ENCODE measurements at regions not wholly inside any gene's neighbourhood (a gene's known extent, or its start where the extent isn't known, plus 50 kb on each side); places are given as distances from the start of the nearest gene placed in this dataset.

DNA sequence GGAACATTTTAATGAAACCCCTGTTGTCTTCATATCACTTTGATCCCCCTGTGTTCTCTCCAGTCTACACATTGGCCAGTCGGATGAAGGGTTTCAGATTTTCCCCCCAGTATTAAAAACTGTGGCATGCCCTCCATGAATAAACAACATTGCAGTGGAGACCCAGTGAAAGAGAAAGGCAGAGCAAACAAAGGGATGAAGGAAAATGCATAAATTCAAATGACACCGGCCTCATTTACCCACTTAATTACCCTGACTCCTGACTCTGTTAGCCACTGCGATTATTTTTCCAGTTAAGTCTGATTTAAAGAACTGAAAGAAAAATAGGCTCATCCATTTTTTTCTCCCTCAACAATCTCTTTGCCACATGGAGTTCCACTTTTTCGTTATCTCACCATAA is 569.2 kb downstream of the TFAP2B start:
- WGBS, 5 donors: 74 to 80% (median 78%) methylated on average over 4 of the region's 4 CpGs
- Histone ChIP-seq H3K36me3 (no peaks in the 10 kb centered on the region), H3K9me3 (peaks cover 0 to 6% (median 2%) of the 10 kb centered on the region in 4 donors), H3K4me3 (no peak overlapping the region), H3K4me1 (no peaks in the 10 kb centered on the region), H3K27ac (no peak overlapping the region), H3K27me3 (no peaks in the 10 kb centered on the region)
- intact Hi-C loops (cut with DNase I; ENCODE audit: low total_unique reads): no loop called here
- TF ChIP-seq POLR2A (IDR thresholded peaks at IDR 0.05) (no peak), EP300 (IDR thresholded peaks at IDR 0.05) (no peak), POLR2AphosphoS5 (IDR thresholded peaks at IDR 0.05) (no peak)
- TF ChIP-seq, protein P1, sequence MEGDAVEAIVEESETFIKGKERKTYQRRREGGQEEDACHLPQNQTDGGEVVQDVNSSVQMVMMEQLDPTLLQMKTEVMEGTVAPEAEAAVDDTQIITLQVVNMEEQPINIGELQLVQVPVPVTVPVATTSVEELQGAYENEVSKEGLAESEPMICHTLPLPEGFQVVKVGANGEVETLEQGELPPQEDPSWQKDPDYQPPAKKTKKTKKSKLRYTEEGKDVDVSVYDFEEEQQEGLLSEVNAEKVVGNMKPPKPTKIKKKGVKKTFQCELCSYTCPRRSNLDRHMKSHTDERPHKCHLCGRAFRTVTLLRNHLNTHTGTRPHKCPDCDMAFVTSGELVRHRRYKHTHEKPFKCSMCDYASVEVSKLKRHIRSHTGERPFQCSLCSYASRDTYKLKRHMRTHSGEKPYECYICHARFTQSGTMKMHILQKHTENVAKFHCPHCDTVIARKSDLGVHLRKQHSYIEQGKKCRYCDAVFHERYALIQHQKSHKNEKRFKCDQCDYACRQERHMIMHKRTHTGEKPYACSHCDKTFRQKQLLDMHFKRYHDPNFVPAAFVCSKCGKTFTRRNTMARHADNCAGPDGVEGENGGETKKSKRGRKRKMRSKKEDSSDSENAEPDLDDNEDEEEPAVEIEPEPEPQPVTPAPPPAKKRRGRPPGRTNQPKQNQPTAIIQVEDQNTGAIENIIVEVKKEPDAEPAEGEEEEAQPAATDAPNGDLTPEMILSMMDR (IDR thresholded peaks at IDR 0.05): no peak
- DNase-seq: no peak

DNA sequence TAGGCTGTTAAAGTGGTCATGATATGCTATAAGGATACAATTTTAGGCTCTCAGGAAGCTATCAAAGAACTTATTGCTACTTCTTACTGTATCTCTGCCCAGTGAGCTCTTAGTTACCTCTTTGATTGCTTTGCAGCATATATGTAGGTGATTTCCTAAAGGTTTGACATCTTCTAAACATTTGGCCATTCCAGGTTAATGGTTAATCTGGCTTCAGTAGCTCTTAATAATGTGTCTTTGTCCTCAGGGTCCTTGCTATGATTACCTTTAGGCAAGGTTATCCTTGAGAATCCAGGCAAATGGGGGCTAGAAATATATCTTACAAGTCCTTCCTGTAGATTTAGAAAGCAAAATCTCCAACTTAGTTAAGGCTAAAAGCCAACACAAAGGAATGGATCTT is 575.4 kb downstream of the TFAP2B start:
- H3K4me3 ChIP-seq: no peak overlapping the region
- no peaks in the 10 kb centered on the region for H3K9me3 ChIP-seq
- H3K4me1 ChIP-seq: no peaks in the 10 kb centered on the region
- no peak for DNase-seq
- H3K27me3 ChIP-seq: no peaks in the 10 kb centered on the region
- H3K27ac ChIP-seq: no peak overlapping the region
- no peaks in the 10 kb centered on the region for H3K36me3 ChIP-seq
- TF ChIP-seq EP300 (IDR thresholded peaks at IDR 0.05) (no peak), POLR2A (IDR thresholded peaks at IDR 0.05) (no peak), POLR2AphosphoS5 (IDR thresholded peaks at IDR 0.05) (no peak)
- TF ChIP-seq, protein P1 (IDR thresholded peaks at IDR 0.05): no peak
- intact Hi-C loops (cut with DNase I; ENCODE audit: low total_unique reads): no loop called here

DNA sequence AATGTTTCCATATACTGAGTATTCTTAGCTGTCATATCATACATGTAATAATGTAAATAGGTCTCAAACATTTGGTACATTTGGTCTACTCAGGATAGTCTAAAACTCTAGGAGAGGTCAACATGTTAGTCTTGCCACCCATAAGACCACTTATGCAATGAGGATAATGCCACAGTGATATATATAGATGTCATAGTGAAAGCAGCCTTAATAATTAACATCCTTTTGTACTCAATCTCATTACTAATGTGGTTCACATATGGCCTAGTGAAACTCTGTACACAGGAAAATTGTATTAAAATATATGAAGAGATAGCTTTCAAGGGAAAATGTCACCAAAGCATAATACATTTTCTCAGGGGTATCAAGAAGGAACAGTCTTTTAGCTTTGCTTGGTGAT is 577.9 kb downstream of the TFAP2B start:
- H3K27ac ChIP-seq: no peak overlapping the region
- H3K4me3 ChIP-seq: no peak overlapping the region
- no peaks in the 10 kb centered on the region for H3K4me1 ChIP-seq
- TF ChIP-seq POLR2A (IDR thresholded peaks at IDR 0.05): no peak
- H3K27me3 ChIP-seq: no peaks in the 10 kb centered on the region
- H3K9me3 ChIP-seq: no peaks in the 10 kb centered on the region
- intact Hi-C loops (cut with DNase I; ENCODE audit: low total_unique reads): no loop called here
- no peaks in the 10 kb centered on the region for H3K36me3 ChIP-seq
- no peak for DNase-seq

DNA sequence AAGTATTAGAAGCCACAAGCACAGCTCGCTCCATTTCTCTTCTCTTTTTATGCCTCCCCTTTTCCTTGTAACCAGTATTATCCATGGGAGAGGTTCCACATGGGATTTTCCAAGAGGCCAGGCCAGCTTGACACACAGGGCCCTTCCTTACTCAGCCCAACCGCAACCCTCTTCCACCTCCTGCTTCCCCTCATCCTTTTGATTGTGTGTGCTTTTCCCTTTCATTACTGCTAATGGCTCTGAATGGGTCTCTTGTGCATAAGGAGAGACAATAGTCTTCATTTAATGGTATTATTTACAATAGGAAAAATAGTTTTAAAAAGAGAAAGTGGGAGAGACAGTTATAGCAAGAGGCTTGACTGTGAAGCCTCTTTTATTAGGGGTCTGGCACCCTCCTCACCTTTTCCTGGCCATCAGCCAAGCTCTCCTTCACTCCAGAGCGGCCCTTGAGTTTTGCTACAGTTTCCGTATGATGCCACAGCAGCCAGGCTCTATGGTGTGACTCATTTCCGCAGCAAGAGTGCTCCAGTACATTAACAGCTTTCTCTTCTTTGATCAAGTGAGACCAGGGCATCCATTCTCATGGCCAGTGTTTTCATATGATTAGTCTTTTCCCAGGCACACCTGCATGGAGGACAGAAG is 579.5 kb downstream of the TFAP2B start:
- Histone ChIP-seq H3K9me3 (no peaks in the 10 kb centered on the region), H3K4me1 (no peaks in the 10 kb centered on the region), H3K36me3 (no peaks in the 10 kb centered on the region), H3K27me3 (no peaks in the 10 kb centered on the region), H3K4me3 (no peak overlapping the region), H3K27ac (no peak overlapping the region)
- 69 to 89% (median 72%) methylated on average over 5 of the region's 5 CpGs for WGBS, 5 donors
- TF ChIP-seq EP300 (IDR thresholded peaks at IDR 0.05) (no peak), POLR2AphosphoS5 (IDR thresholded peaks at IDR 0.05) (no peak), POLR2A (IDR thresholded peaks at IDR 0.05) (no peak)
- TF ChIP-seq, protein P1 (IDR thresholded peaks at IDR 0.05): no peak
- intact Hi-C loops (cut with DNase I; ENCODE audit: low total_unique reads): no loop called here
- DNase-seq: peak in 1 of 2 donors; percentile 11

DNA sequence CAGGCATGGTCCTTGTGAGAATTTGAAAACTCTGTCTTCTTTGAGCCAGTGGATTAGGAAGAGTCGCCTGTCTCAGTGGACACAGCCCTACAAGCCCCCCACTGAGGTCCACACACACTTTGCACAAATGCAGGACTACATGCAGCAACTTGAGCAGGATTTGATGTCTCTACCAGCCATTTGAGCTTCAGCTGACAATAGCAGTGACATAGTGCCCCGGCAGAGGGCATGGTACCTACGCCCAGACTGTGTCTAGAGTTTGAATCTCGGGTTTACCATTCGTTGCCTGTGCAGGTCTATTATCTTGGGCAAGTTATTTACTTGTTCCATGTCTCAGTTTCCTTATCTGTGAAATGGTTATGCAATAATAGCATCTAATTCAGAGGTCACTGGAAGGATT is 580.1 kb downstream of the TFAP2B start:
- Histone ChIP-seq H3K27me3 (no peaks in the 10 kb centered on the region), H3K4me1 (no peaks in the 10 kb centered on the region), H3K9me3 (no peaks in the 10 kb centered on the region), H3K36me3 (no peaks in the 10 kb centered on the region), H3K27ac (no peak overlapping the region), H3K4me3 (no peak overlapping the region)
- no peak for DNase-seq
- WGBS, 5 donors: 57 to 78% (median 67%) methylated on average over 5 of the region's 5 CpGs
- TF ChIP-seq EP300 (IDR thresholded peaks at IDR 0.05) (no peak), POLR2A (IDR thresholded peaks at IDR 0.05) (no peak), POLR2AphosphoS5 (IDR thresholded peaks at IDR 0.05) (no peak)
- TF ChIP-seq, protein P1 (IDR thresholded peaks at IDR 0.05): no peak
- intact Hi-C loops (cut with DNase I; ENCODE audit: low total_unique reads): no loop called here

All from stomach (tissue), 8 donors.